NCI-H2227 (cell line): ENCODE measurements at regions not wholly inside any gene's neighbourhood (a gene's known extent, or its start where the extent isn't known, plus 50 kb on each side); places are given as distances from the start of the nearest gene placed in this dataset.

ENCODE experiments used
- DNase-seq: peaks from one replicate; lab custom pipeline; 2025; ENCODE audit not compliant: unreplicated experiment; lab: John Stamatoyannopoulos, UW

- no peak for DNase-seq
Measured at GRCh38 chr12:107223821-107224220, 130.5 kb upstream of the CRY1 start.

GRCh38 chr12:107225635-107226034 is 132.3 kb upstream of the CRY1 start:
- DNase-seq = no peak

GRCh38 chr12:107226126-107226525 is 132.8 kb upstream of the CRY1 start:
- no peak for DNase-seq

- no peak for DNase-seq
Measured at GRCh38 chr12:107228076-107228475, 134.7 kb upstream of the CRY1 start.

DNA sequence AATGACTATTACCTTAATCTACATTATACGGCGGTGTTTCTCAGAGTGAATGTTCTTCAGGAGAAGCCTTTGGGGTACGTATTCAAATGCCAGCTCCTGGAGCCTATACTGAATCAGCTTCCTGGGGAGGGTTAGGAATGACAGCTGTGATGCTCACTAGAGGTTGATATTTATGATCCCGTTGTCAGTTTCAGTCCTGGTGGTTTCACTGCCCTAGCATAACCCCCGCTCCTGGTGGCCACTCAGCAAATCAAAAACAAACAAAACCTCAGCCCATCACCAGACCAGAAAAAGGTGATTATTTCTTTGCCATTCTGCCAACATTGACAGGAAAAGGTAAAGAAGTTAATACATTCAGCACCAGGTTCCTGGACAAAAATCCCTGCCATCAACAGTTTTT is 136.5 kb upstream of the CRY1 start:
- DNase-seq = no peak

GRCh38 chr12:107231303-107231702 is 138.0 kb upstream of the CRY1 start:
- DNase-seq = no peak

- DNase-seq = no peak
Measured at GRCh38 chr12:107233551-107233950, 140.2 kb upstream of the CRY1 start.

GRCh38 chr12:107235600-107235999 is 142.3 kb upstream of the CRY1 start:
- DNase-seq = no peak

GRCh38 chr12:107236824-107237511 is 143.6 kb upstream of the CRY1 start:
- DNase-seq = no peak

DNA sequence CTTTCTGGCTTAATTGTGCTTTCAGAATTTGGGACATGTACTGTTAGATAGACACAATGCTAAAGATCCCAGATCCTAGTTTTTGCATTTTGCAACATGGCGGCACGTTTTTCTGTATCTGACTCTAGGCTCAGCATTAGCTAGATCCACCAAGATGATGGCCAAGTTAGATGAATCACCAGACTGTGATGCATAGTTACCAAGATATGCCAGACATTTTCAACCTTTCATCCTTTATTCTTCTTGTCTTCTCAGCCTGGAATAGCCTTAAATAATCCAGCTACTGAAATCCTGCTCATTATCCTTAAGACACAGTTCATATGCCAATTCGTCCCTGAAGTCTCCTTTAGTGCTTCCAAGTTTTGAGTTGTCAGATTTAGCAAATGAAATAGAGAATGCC is 144.9 kb upstream of the CRY1 start:
- no peak for DNase-seq

DNA sequence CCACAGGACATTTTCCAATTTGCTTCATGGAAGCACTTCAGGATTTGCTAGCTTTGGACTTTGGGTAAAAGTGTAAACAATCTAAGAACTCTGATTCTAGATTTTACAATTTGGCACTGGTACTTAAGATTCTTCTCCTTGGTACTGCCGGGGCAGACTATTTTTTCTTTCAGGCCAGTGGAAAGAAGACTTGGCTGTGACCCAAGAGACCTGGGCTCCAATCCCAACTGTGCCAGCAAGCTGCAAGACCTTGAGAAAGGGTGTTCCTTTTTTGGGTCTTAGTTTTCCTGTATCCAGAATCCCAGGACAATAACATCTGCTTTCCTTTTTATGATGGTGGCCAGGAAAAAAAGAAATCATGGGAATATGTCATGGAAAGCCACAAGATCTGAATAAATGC is 148.1 kb upstream of the CRY1 start:
- DNase-seq = no peak

- no peak for DNase-seq
Measured at GRCh38 chr12:107242189-107242588, 148.8 kb upstream of the CRY1 start.

GRCh38 chr12:107243341-107243740 is 150.0 kb upstream of the CRY1 start:
- no peak for DNase-seq

GRCh38 chr12:107244584-107244983 is 151.2 kb upstream of the CRY1 start:
- DNase-seq = no peak

- DNase-seq = no peak
Measured at GRCh38 chr12:107247650-107248049, 154.3 kb upstream of the CRY1 start.

DNA sequence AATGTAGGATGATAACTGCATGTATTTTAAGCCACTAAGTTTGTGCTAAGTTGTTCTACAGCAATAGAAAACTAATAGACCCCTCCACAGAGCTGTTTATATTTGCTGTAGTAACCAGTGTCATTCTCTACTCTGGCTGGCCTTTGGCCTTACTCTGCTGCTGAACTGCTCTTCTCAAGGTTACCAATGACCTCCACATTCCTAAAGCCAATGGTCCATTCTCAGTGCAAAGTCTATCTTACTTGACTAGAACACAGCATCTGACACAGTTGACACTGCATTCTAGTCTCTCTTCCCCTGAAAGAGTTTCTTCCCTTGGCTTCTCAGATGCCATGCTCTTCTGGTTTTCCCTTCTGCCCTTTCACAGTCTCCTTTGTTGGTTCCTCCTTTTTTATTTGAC is 154.8 kb upstream of the CRY1 start:
- no peak for DNase-seq

DNA sequence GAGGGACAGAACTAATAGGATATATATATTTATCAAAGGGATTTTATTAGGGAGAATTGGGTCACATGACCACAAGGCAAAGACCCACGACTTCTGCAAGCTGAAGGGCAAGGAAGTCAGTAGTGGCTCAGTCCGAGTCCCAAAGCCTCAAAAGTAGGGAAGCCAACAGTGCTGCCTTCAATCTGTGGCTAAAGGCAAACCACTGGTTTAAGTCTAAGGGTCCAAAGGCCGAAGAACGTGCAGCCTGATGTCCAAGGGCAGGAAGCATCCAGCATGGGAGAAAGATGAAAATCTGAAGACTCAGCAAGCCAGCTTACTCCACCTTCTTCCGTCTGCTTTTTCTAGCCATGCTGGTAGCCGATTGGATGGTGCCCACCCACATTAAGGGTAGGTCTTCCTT is 157.9 kb upstream of the CRY1 start:
- no peak for DNase-seq

- no peak for DNase-seq
Measured at GRCh38 chr12:107253361-107253760, 160.0 kb upstream of the CRY1 start.

DNA sequence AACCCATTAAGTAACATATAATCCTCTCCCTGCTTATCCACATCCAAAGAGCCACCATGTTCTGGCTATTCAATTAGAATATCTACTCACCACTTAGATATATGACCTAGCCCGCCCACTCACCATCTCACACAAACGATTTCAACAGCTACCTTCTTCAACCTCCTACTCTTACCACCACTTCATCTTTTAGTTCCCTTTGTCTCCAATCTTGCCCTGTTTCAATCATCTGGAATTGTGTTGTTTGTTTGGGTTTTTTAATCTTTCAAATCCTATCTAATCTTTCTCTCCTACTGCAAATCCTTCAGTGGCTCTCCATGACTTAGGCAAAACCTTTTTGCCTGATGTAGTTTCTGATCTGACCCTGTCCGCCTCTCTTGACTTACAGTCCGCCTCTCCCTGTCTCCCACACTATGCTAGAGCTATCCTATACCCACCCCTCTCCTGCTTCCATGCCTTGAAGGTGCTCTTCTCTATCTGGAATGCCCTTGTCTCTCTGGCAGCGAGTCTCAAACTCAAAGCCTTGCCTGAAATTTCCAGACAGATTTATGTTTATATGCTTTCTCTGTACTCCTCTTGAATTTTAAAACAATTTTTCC is 161.0 kb upstream of the CRY1 start:
- peak; percentile 30 for DNase-seq

GRCh38 chr12:107258780-107259179 is 165.4 kb upstream of the CRY1 start:
- DNase-seq = no peak

GRCh38 chr12:107263980-107264379 is 170.6 kb upstream of the CRY1 start:
- no peak for DNase-seq

DNA sequence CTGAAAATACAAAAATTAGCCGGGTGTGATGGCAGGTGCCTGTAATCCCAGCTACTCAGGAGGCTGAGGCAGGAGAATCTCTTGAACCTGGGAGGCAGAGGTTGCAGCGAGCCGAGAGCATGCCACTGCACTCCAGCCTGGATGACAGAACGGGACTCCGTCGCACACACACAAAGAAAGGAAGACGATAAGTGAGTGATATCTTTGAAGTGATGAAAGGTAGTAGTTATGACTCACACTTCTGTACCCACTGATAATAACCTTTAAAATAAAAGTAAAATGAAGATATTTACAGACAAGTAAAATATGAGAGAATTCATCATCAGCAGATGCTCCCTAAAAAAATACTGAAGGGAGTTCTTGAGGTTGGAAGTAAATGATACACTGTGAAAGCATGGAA is 171.3 kb upstream of the CRY1 start:
- no peak for DNase-seq

DNA sequence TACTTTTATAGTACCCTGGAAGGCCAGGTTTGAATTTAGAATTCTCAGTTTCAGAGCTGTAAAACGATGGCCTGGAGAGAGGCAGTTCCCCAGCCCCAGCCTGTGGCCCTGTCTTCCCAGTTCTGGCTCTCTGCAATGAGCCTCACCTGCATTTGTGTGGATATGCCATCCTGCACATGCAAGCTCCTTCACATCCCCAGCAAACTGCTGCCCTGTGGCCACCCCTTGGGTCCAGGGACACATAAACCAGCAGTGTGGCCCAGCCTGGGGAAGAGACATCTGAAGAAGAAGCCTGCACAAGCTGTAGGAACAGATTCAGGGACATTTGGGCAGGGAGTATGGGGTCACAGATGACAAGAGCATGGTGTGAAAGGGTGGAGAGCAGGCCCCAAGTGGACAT is 174.3 kb upstream of the CRY1 start:
- no peak for DNase-seq
